GM19239 (cell line): ENCODE measurements at regions not wholly inside any gene's neighbourhood (a gene's known extent, or its start where the extent isn't known, plus 50 kb on each side); places are given as distances from the start of the nearest gene placed in this dataset.
"Not testable (repeated sequence)": the region's sequence is repeated elsewhere in the genome, so short reads cannot be mapped to it uniquely, and the experiment has no call there.

Source experiments
- DNase-seq: peaks from one replicate; pipeline ENCODE4 v3.0.0; 2011; ENCODE audit warnings: low spot score; ENCODE audit not compliant: insufficient read length
- FAIRE-seq: peaks from 2 replicates; lab custom pipeline; 2011; peaks lifted over from hg19 to GRCh38; lab: Jason Lieb, UNC

- no peak for FAIRE-seq
Measured at GRCh38 chr5:67966712-67967111, 248.8 kb upstream of the PIK3R1 start.

GRCh38 chr5:67964619-67965018, 250.9 kb upstream of the PIK3R1 start:
- DNase-seq (no peak), FAIRE-seq (no peak)

More at GRCh38 chr5:67966712-67967111, 248.8 kb upstream of the PIK3R1 start:
- no peak for DNase-seq

GRCh38 chr5:67963789-67964519, 251.6 kb upstream of the PIK3R1 start:
- no peak for DNase-seq
- no peak for FAIRE-seq

- FAIRE-seq (no peak), DNase-seq (no peak)
Measured at GRCh38 chr5:67960939-67961338, 254.6 kb upstream of the PIK3R1 start.

- FAIRE-seq = no peak
Measured at GRCh38 chr5:67957374-67957773, 258.2 kb upstream of the PIK3R1 start.

GRCh38 chr5:67954351-67954750, 261.2 kb upstream of the PIK3R1 start:
- no peak for FAIRE-seq
- no peak for DNase-seq

More at GRCh38 chr5:67957374-67957773, 258.2 kb upstream of the PIK3R1 start:
- DNase-seq = no peak

GRCh38 chr5:67942421-67942820, 273.1 kb upstream of the PIK3R1 start:
- no peak for DNase-seq
- no peak for FAIRE-seq

GRCh38 chr5:67941614-67942401, 273.7 kb upstream of the PIK3R1 start:
- DNase-seq = no peak
- FAIRE-seq = no peak

GRCh38 chr5:67935908-67936566, 279.5 kb upstream of the PIK3R1 start:
- no peak for FAIRE-seq
- DNase-seq = no peak

GRCh38 chr5:67934976-67935375, 280.6 kb upstream of the PIK3R1 start:
- DNase-seq = no peak
- FAIRE-seq = no peak

GRCh38 chr5:67925511-67925910, 290.0 kb upstream of the PIK3R1 start:
- no peak for DNase-seq
- no peak for FAIRE-seq

GRCh38 chr5:67921004-67921601, 294.5 kb upstream of the PIK3R1 start:
- DNase-seq = no peak
- FAIRE-seq = no peak

- not testable (repeated sequence) for DNase-seq, FAIRE-seq
Measured at GRCh38 chr5:67919532-67919931, 296.0 kb upstream of the PIK3R1 start.

- no peak for FAIRE-seq
- no peak for DNase-seq
Measured at GRCh38 chr5:67917561-67917960, 298.0 kb upstream of the PIK3R1 start.

GRCh38 chr5:67910546-67910945, 305.0 kb upstream of the PIK3R1 start:
- DNase-seq (no peak), FAIRE-seq (no peak)

GRCh38 chr5:67908126-67908765, 307.3 kb upstream of the PIK3R1 start:
- no peak for DNase-seq
- FAIRE-seq = no peak

- FAIRE-seq (no peak), DNase-seq (no peak)
Measured at GRCh38 chr5:67904366-67904765, 311.2 kb upstream of the PIK3R1 start.

- FAIRE-seq = no peak
- no peak for DNase-seq
Measured at GRCh38 chr5:67903656-67904055, 311.9 kb upstream of the PIK3R1 start.

GRCh38 chr5:67903121-67903520, 312.4 kb upstream of the PIK3R1 start:
- DNase-seq (no peak), FAIRE-seq (no peak)

GRCh38 chr5:67902497-67902830, 313.1 kb upstream of the PIK3R1 start:
- no peak for DNase-seq

More at GRCh38 chr5:67902497-67902830, 313.1 kb upstream of the PIK3R1 start:
- FAIRE-seq = no peak
